ENCODE measurements at regions not wholly inside any gene's neighbourhood (a gene's known extent, or its start where the extent isn't known, plus 50 kb on each side); places are given as distances from the start of the nearest gene placed in this dataset.
"Not testable (repeated sequence)": the region's sequence is repeated elsewhere in the genome, so short reads cannot be mapped to it uniquely, and the experiment has no call there.

GRCh38 chr6:169000022-169000421 lies 253.6 kb downstream of the THBS2 start:
- DNase-seq = no peak

DNA sequence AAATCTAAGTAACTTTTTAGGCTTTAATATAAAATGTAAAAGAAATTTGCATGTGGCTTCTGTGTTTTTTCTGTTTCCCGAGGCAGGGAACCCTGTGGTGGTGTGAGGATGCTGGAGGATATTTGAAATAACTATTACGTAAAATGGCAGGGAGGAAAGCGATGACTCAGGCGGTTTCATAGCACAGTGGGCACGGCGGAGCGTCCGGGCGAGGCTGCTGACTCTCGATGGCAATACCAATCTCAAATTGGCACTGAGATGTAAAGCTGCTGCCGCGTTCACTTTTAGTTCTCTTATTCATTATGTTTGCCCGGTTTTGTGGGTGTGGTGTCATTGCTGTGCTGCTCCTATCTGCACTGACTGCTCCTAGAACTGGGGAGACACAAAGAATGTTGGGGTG lies 254.3 kb downstream of the THBS2 start:
- DNase-seq = no peak

DNA sequence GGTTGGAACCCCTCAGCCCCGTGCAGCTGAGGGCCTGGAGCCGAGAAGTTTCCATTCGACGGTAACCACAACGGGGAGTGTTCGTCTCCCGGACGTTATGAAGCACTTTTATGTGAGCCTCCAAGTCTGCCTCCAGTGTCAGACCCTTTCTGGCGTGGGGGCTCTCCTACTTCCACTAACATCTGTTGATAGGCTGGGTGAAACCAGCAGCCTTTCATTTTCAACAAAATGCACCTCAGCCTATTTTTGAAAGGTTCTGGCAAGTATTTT lies 257.4 kb downstream of the THBS2 start:
- DNase-seq = no peak

- DNase-seq = no peak
Observed at GRCh38 chr6:168995526-168996355, 257.9 kb downstream of the THBS2 start.

GRCh38 chr6:168994956-168995355 lies 258.7 kb downstream of the THBS2 start:
- no peak for DNase-seq

DNA sequence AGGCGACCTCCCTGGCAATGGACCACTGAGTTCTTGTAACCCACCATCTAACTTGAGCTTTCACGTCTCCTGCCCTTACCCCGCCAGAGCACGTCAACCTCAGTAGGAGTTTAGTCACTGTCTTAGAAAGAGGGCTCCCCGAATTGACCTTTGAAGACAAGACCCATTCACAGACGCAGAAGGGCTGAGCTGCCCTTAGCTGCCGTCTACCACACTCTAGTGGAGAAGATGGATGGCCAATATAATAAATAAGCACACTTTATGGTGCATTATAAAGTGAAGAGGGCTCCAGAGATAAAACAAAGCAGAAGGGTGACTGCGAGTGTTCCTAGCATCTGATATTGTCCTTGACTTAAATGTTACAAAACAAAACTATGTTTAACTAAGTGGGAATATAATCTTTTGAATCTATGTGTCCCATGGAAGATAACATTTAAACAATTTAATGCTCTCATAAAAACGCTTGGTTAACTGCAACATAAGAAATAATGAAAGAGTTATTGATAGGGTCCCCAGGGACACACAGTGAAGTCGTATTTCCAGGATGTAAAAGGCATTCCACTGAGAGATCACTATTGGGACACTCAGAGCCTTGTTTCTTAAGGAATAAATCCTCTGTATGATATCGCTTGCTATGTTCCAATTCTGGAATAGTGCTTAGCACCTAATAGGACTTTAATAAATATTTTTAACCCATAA lies 261.1 kb downstream of the THBS2 start:
- no peak for DNase-seq

- DNase-seq = not testable (repeated sequence)
Observed at GRCh38 chr6:168991695-168992094, 262.0 kb downstream of the THBS2 start.

GRCh38 chr6:168990019-168990751 lies 263.5 kb downstream of the THBS2 start:
- no peak for DNase-seq

GRCh38 chr6:168989421-168989820 lies 264.2 kb downstream of the THBS2 start:
- DNase-seq = no peak

GRCh38 chr6:168988801-168989200 lies 264.8 kb downstream of the THBS2 start:
- DNase-seq = no peak

DNA sequence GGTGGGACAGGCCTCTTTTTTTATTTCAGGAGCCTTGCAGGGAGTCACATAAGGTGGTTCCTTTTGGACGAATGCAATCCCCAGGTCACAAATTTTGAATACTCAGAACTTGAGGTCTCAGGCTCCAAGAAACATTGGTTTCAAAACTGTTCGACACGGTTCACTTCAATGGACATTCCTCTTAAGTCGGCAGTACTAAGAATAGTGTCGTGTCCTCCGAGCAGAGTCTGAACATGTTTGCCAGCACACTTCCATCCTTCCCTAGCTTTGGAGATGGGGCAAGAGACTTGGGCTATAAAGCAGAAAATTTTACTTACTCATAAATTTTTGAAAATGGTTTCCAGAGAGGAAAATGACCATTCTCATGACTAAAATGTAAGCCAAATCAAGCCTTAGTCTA lies 265.4 kb downstream of the THBS2 start:
- DNase-seq = no peak

GRCh38 chr6:168985705-168986104 lies 267.9 kb downstream of the THBS2 start:
- DNase-seq = no peak

DNA sequence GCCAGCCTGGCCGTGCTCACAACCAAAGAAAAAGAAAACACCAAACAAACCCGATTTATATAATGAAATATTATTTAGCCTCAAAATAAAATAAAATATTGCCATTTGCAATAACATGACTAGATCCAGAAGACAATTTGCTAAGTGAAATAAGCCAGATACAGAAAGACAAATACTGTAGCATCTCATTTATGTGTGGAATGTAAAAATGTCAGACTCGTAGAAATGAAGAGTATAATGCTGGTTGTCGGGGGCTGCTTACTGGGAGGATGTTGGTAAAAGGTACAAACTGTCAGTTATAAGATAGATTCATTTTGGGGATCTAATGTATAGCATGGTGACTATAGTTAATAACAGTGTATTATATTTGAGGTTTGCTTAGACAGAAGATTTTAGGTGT lies 269.7 kb downstream of the THBS2 start:
- DNase-seq = no peak

DNA sequence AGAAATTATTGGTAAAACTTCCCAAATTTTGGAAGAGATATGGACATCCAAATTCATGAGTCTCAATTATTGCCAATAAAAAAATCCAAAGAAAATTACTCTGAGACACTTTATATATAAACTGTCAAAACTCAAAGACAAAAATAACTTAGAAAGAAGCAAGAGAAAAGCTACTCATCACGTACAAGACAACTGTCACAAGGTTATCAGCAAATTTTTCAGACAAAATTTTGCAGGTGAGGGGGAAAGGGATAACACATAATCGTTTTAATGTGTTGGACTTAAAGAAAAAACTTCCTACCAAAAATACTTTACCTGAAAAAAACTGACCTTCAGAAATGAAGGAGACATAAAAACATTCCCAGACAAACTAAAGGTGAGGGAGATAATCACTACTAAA lies 272.5 kb downstream of the THBS2 start:
- no peak for DNase-seq

GRCh38 chr6:168979254-168979653 lies 274.4 kb downstream of the THBS2 start:
- DNase-seq = no peak

DNA sequence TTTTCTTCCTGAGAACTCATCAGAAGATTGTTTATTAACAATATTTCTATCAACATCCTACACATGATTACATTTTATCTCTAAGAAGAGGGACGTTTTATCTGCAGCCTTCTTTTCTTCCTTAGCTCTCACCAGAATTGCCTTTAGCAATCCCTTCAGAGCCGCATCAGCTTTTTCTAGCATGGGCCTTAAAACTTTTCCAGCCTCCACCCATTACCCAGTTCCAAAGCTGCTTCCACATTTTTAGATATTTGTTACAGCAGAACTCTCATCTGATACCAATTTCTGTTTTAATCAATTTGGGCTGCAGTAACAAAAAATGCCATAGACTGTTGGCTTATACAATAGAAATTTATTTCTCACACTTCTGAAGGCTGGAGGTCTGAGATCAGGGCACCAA lies 281.5 kb downstream of the THBS2 start:
- no peak for DNase-seq

- DNase-seq = no peak
Observed at GRCh38 chr6:168971549-168971948, 282.1 kb downstream of the THBS2 start.

GRCh38 chr6:168968801-168969200 lies 284.8 kb downstream of the THBS2 start:
- DNase-seq = no peak

- DNase-seq = no peak
Observed at GRCh38 chr6:168968228-168968627, 285.4 kb downstream of the THBS2 start.

DNA sequence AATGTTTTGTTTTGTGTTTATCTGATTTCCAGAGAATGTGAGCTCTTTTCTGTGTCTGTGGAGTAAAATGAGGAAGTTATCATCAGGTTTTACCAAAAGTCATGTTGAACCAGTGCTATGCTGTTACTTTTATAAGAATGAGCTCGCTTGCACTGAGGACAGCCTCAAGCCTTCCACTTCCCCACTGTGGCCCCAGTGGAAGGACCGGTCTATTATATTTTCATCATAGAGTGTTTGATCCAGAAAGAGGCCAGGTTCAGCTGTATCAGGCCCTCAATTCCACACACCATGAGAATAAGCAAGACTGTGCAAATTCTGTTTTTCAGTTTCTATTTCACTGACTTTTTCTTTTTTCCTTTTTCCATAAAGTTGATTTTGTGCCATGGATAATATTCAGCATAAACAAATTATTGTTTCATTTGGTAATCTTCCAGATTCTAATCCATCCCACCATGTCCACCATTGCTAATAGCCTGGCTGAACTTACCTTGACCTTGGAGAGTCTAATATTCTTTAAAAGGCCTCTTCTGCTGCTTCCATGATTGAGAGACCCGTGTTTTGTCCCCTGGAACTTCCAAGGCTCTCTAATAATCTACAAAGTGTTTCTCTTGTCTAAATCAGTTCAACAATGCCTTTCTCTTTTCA lies 286.2 kb downstream of the THBS2 start:
- DNase-seq = no peak

DNA sequence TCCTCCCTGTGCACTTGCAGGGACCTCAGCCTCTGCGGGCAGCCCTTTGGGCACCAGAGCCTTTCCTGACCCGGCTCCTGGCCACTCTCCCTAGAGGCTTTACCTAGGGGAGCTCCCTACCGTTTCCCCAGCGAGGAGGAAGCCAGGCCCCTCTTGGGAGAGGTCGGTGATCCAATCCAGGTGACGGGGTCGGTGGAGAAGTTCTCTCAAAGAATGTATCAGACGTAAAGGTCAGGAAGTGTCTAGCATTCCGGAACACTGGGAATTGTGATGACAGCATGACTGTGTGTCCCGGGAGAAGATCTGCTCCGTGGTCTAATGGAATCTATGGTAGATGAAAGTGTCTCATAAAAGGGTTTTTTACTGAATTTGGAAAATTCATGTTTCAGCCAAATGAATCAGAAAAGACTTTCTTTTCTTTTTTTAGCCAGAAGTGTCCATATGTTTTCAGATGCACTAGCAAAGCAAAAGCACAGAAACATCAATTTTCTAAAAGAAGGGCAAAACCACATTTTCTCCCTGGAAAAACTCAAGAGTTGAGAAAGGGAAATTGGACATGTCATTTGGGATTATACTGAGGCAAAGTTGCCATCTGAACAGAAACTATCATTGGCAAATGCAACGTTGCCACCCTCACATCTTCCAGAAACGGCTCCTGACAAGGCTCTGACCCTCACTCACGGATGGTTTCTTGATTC lies 289.4 kb downstream of the THBS2 start:
- DNase-seq = no peak

DNA sequence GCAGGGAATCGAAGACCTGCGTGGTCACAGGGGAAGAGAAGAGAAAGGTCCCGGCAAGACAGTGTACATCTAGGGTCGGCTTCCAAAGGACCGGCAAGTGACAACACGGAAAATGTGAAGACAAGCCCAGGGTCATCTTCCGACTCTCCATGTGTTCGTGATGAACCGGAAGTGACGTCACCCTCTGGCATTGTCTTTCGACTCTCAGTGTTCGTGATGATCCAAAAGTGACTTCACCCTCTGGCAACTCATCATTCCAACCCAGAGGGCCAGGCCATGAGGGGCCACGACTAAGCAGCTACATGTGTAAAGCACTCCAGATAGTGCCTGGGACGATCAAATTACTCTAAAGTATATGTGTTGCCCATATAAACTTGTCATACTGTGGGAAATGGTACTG lies 290.8 kb downstream of the THBS2 start:
- DNase-seq = no peak

GRCh38 chr6:168961264-168961656 lies 292.4 kb downstream of the THBS2 start:
- no peak for DNase-seq

Data from effector CD8-positive, alpha-beta T cell (primary cell).